H1 (cell line): ENCODE measurements at regions not wholly inside any gene's neighbourhood (a gene's known extent, or its start where the extent isn't known, plus 50 kb on each side); places are given as distances from the start of the nearest gene placed in this dataset.

Experiments
- CTCF ChIA-PET: fragments of 300-600 bp; sonication (Branson Sonifier 250); formaldehyde crosslinking; loops from one replicate; lab custom pipeline; 2021; ENCODE audit not compliant: partially characterized antibody; lab: Charles Lee
- POLR2A ChIA-PET: fragments of 300-600 bp; sonication (Branson Sonifier 250); formaldehyde crosslinking; loops from one replicate; lab custom pipeline; 2021; ENCODE audit warnings: inconsistent platforms; ENCODE audit not compliant: partially characterized antibody; lab: Charles Lee
- DNase-seq, 2 experiments: peaks; one replicate each; pipeline versions ENCODE4 v3.0.0 to v3.0.0-alpha.2; 2010 to 2022; ENCODE audit warnings: low spot score in 2 of 2, low read depth in 1 of 2, mixed read lengths in 1 of 2
- FAIRE-seq: peaks from 2 replicates; lab custom pipeline; 2011; peaks lifted over from hg19 to GRCh38; lab: Jason Lieb, UNC
- H2AFZ ChIP-seq: 2 replicates; pipeline ENCODE4 v1.8.1; 2012; ENCODE audit warnings: low read length, inconsistent platforms
- H2AK5ac ChIP-seq: 2 replicates; pipeline ENCODE4 v1.6.1; 2013; ENCODE audit warnings: low read depth, low read length
- H2BK120ac ChIP-seq: replicated peaks from 2 replicates; pipeline ENCODE3; 2013; ENCODE audit warnings: low read depth, low read length, inconsistent platforms
- H2BK12ac ChIP-seq: 2 replicates; pipeline ENCODE4 v1.6.1; 2013; ENCODE audit warnings: low read depth, low read length
- H2BK15ac ChIP-seq: 2 replicates; pipeline ENCODE4 v1.6.1; 2013; ENCODE audit warnings: low read length
- H2BK20ac ChIP-seq: 2 replicates; pipeline ENCODE4 v1.6.1; 2013; ENCODE audit warnings: low read length
- H2BK5ac ChIP-seq: 2 replicates; pipeline ENCODE4 v1.6.1; 2013; ENCODE audit warnings: low read depth, low read length
- H3K14ac ChIP-seq: 2 replicates; pipeline ENCODE4 v1.6.1; 2013; ENCODE audit warnings: inconsistent platforms; ENCODE audit not compliant: insufficient read length
- H3K18ac ChIP-seq: 2 replicates; pipeline ENCODE4 v1.6.1; 2013; ENCODE audit warnings: low read length; ENCODE audit errors: extremely low read depth
- H3K23ac ChIP-seq: 2 replicates; pipeline ENCODE4 v1.6.1; 2013; ENCODE audit warnings: inconsistent platforms; ENCODE audit not compliant: insufficient read length
- H3K23me2 ChIP-seq: 2 replicates; pipeline ENCODE4 v1.6.1; 2013; ENCODE audit warnings: low read depth, low read length
- H3K27ac ChIP-seq: 2 replicates; pipeline ENCODE4 v1.6.1; 2011; ENCODE audit warnings: low read depth, low read length, inconsistent platforms
- H3K27me3 ChIP-seq, 4 experiments: replicated peaks in 1 of 4; 1 replicate in 1 of 4; 2 replicates in 3 of 4; pipeline versions ENCODE4 v1.6.1 to v1.8.1; 2011 to 2013; ENCODE audit warnings: low read length in 3 of 4, mild to moderate bottlenecking in 3 of 4, inconsistent platforms in 2 of 4, mixed read lengths in 2 of 4, moderate library complexity in 1 of 4; ENCODE audit not compliant: control insufficient read depth in 3 of 4, insufficient read depth in 3 of 4; ENCODE audit errors: extremely low read depth in 1 of 4
- H3K36me3 ChIP-seq, 4 experiments: 2 replicates each; pipeline versions ENCODE4 v1.6.1 to v1.8.1; 2011 to 2013; ENCODE audit warnings: mild to moderate bottlenecking in 4 of 4, low read length in 3 of 4, moderate library complexity in 2 of 4, control low read depth in 1 of 4, inconsistent platforms in 1 of 4; ENCODE audit not compliant: insufficient read depth in 4 of 4, control insufficient read depth in 2 of 4
- H3K4ac ChIP-seq: replicated peaks from 2 replicates; pipeline ENCODE3; 2013; ENCODE audit warnings: low read length, low read depth, mixed read lengths, inconsistent platforms; ENCODE audit not compliant: insufficient read length
- H3K4me1 ChIP-seq, 4 experiments: replicated peaks in 1 of 4; 1 replicate in 1 of 4; 2 replicates in 3 of 4; pipeline versions ENCODE4 v1.6.1 to v1.8.1; 2011 to 2013; ENCODE audit warnings: low read length in 3 of 4, inconsistent platforms in 2 of 4, mixed read lengths in 1 of 4; ENCODE audit not compliant: insufficient read depth in 4 of 4, control insufficient read depth in 3 of 4
- H3K4me2 ChIP-seq, 2 experiments: 2 replicates each; pipeline versions ENCODE4 v1.6.1 to v1.8.1; 2011 to 2013; ENCODE audit warnings: low read depth in 2 of 2, low read length in 2 of 2, control low read depth in 1 of 2, inconsistent platforms in 1 of 2, mild to moderate bottlenecking in 1 of 2; ENCODE audit not compliant: insufficient read depth in 1 of 2
- H3K4me3 ChIP-seq, 4 experiments: fragments of 200-600, 300-600 bp in 1 of 4; sonication (generic), shearing (Covaris generic), sonication (Bioruptor Twin) in 1 of 4; 2 replicates each; pipeline versions ENCODE4 v1.5.1 to v1.8.1; 2011 to 2016; ENCODE audit warnings: low read length in 4 of 4, low read depth in 3 of 4, control low read depth in 2 of 4, inconsistent platforms in 2 of 4, mild to moderate bottlenecking in 2 of 4, mixed read lengths in 1 of 4, moderate library complexity in 1 of 4; ENCODE audit not compliant: insufficient read depth in 2 of 4; ENCODE audit errors: extremely low read depth in 1 of 4
- H3K56ac ChIP-seq: replicated peaks from 2 replicates; pipeline ENCODE3; 2013; ENCODE audit warnings: low read depth, mild to moderate bottlenecking, mixed read lengths, low read length, inconsistent platforms; ENCODE audit not compliant: insufficient read length
- H3K79me1 ChIP-seq: 2 replicates; pipeline ENCODE4 v1.6.1; 2013; ENCODE audit warnings: low read depth, low read length, control low read depth
- H3K79me2 ChIP-seq, 2 experiments: 2 replicates each; pipeline versions ENCODE4 v1.6.1 to v1.8.1; 2012 to 2013; ENCODE audit warnings: low read length in 2 of 2, mild to moderate bottlenecking in 2 of 2, inconsistent platforms in 1 of 2; ENCODE audit not compliant: insufficient read depth in 2 of 2, control insufficient read depth in 1 of 2
- H3K9ac ChIP-seq, 4 experiments: replicated peaks in 1 of 4; 1 replicate in 1 of 4; 2 replicates in 3 of 4; pipeline versions ENCODE4 v1.6.1 to v1.8.1; 2011 to 2013; ENCODE audit warnings: low read depth in 3 of 4, low read length in 3 of 4, control low read depth in 2 of 4, mild to moderate bottlenecking in 2 of 4, moderate library complexity in 2 of 4, inconsistent platforms in 1 of 4; ENCODE audit errors: extremely low read depth in 1 of 4
- H3K9me3 ChIP-seq, 2 experiments: 2 replicates each; pipeline versions ENCODE4 v1.6.1 to v1.8.1; 2012 to 2013; ENCODE audit warnings: mild to moderate bottlenecking in 2 of 2, moderate library complexity in 2 of 2, control low read depth in 1 of 2, inconsistent platforms in 1 of 2, low read depth in 1 of 2, low read length in 1 of 2, mixed read lengths in 1 of 2; ENCODE audit not compliant: insufficient read depth in 2 of 2
- H4K20me1 ChIP-seq, 2 experiments: replicated peaks in 1 of 2; 2 replicates each; pipeline versions ENCODE3 to v1.8.1; 2011 to 2013; ENCODE audit warnings: inconsistent platforms in 2 of 2, low read length in 2 of 2, mild to moderate bottlenecking in 1 of 2; ENCODE audit not compliant: insufficient read depth in 2 of 2, control insufficient read depth in 1 of 2
- H4K5ac ChIP-seq: 2 replicates; pipeline ENCODE4 v1.6.1; 2013; ENCODE audit warnings: low read length, low read depth, mixed read lengths, inconsistent platforms; ENCODE audit not compliant: insufficient read length
- H4K8ac ChIP-seq: 2 replicates; pipeline ENCODE4 v1.8.0; 2013; ENCODE audit warnings: mild to moderate bottlenecking, moderate library complexity, low read length, inconsistent platforms; ENCODE audit not compliant: insufficient read depth; ENCODE audit errors: extremely low read depth
- H4K91ac ChIP-seq: replicated peaks from 2 replicates; pipeline ENCODE3; 2013; ENCODE audit warnings: low read length, mixed read lengths, inconsistent platforms; ENCODE audit not compliant: insufficient read length
- BCL11A ChIP-seq, 2 experiments: IDR thresholded peaks; one replicate each; pipeline ENCODE4 v1.6.1; 2011; ENCODE audit warnings: low read depth in 2 of 2, low read length in 2 of 2, mild to moderate bottlenecking in 2 of 2
- BRCA1 ChIP-seq: IDR thresholded peaks from 2 replicates; pipeline ENCODE4 v1.6.1; 2012; ENCODE audit warnings: low read depth, low read length, improper control_type of control experiment
- CEBPB ChIP-seq: IDR thresholded peaks from 2 replicates; pipeline ENCODE4 v1.6.1; 2012; ENCODE audit warnings: low read depth, low read length
- CREB1 ChIP-seq: IDR thresholded peaks from 2 replicates; pipeline ENCODE4 v1.6.1; 2012; ENCODE audit warnings: inconsistent platforms
- CTBP2 ChIP-seq: IDR thresholded peaks from 2 replicates; pipeline ENCODE4 v1.7.0; 2011; ENCODE audit warnings: borderline replicate concordance, mild to moderate bottlenecking, moderate library complexity, mixed read lengths, low read length; ENCODE audit not compliant: insufficient read depth, insufficient read length
- CTCF ChIP-seq, 3 experiments: IDR thresholded peaks; 1 replicate in 2 of 3; 2 replicates in 1 of 3; pipeline versions ENCODE4 v1.5.1 to v1.6.1; 2011; ENCODE audit warnings: low read length in 3 of 3, mild to moderate bottlenecking in 3 of 3, inconsistent platforms in 2 of 3, low read depth in 1 of 3, moderate library complexity in 1 of 3; ENCODE audit not compliant: insufficient read depth in 1 of 3; ENCODE audit errors: control extremely low read depth in 1 of 3
- GTF2F1 ChIP-seq: IDR thresholded peaks from 2 replicates; pipeline ENCODE4 v1.6.1; 2012; ENCODE audit warnings: low read depth, low read length, improper control_type of control experiment, borderline replicate concordance
- HDAC6 ChIP-seq: IDR thresholded peaks from one replicate; pipeline ENCODE4 v1.7.1; 2012; ENCODE audit warnings: low read depth, mild to moderate bottlenecking, inconsistent platforms, low read length, moderate library complexity
- MAFK ChIP-seq: IDR thresholded peaks from 2 replicates; pipeline ENCODE4 v1.6.1; 2012; ENCODE audit warnings: low read depth, mild to moderate bottlenecking, improper control_type of control experiment, low read length
- SIX5 ChIP-seq: IDR thresholded peaks from 2 replicates; pipeline ENCODE4 v1.6.1; 2011; ENCODE audit warnings: mild to moderate bottlenecking, low read depth, low read length
- SP4 ChIP-seq: IDR thresholded peaks from 2 replicates; pipeline ENCODE4 v1.6.1; 2012; ENCODE audit warnings: low read length, inconsistent platforms
- SUZ12 ChIP-seq: fragments of 200-600 bp; sonication (generic); IDR thresholded peaks from 2 replicates; pipeline ENCODE4 v1.6.1; 2012; ENCODE audit warnings: mild to moderate bottlenecking, inconsistent platforms, low read length, moderate library complexity, mixed read lengths
- TCF12 ChIP-seq: IDR thresholded peaks from 2 replicates; pipeline ENCODE4 v1.6.1; 2011; ENCODE audit warnings: low read depth, mild to moderate bottlenecking, low read length
- TF ChIP-seq, protein P1 (sequence below): IDR thresholded peaks from 2 replicates; pipeline ENCODE4 v1.6.1; 2011; ENCODE audit warnings: low read length, improper control_type of control experiment

- DNase-seq (no peak), FAIRE-seq (no peak)
- ChIA-PET POLR2A (no interaction called here), CTCF (interaction anchor here (0.9 kb wide), 1 partner anchor 14 kb away, joined by 3 read pairs; no protein-coding TSS in a partner anchor)
- Histone ChIP-seq H3K9me3 (no peaks in the 10 kb centered on the region), H3K27me3 (no peaks in the 10 kb centered on the region), H2AFZ (no peak overlapping the region), H2BK5ac (no peak overlapping the region), H3K4ac (no peak overlapping the region), H2BK20ac (no peak overlapping the region), H3K23ac (no peak overlapping the region), H4K5ac (no peak overlapping the region), H3K23me2 (no peaks in the 10 kb centered on the region), H3K9ac (no peak overlapping the region), H3K56ac (no peak overlapping the region), H3K27ac (no peak overlapping the region), H3K4me1 (no peaks in the 10 kb centered on the region), H3K4me2 (no peak overlapping the region), H3K18ac (no peak overlapping the region), H3K79me2 (no peaks in the 10 kb centered on the region), H4K20me1 (no peaks in the 10 kb centered on the region), H4K8ac (no peak overlapping the region), H4K91ac (no peak overlapping the region), H3K79me1 (no peaks in the 10 kb centered on the region), H3K14ac (no peak overlapping the region), H3K36me3 (no peaks in the 10 kb centered on the region), H2BK12ac (no peak overlapping the region), H3K4me3 (no peak overlapping the region), H2AK5ac (no peak overlapping the region), H2BK120ac (no peak overlapping the region), H2BK15ac (no peak overlapping the region)
- TF ChIP-seq, protein P1, sequence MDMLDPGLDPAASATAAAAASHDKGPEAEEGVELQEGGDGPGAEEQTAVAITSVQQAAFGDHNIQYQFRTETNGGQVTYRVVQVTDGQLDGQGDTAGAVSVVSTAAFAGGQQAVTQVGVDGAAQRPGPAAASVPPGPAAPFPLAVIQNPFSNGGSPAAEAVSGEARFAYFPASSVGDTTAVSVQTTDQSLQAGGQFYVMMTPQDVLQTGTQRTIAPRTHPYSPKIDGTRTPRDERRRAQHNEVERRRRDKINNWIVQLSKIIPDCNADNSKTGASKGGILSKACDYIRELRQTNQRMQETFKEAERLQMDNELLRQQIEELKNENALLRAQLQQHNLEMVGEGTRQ, result no peak
- TF ChIP-seq SUZ12 (no peak), SIX5 (no peak), SP4 (no peak), TCF12 (no peak), BRCA1 (no peak), GTF2F1 (no peak), CTCF (IDR thresholded peaks at IDR 0.05; ENCODE audit: control extremely low read depth in 1 of 3, insufficient read depth in 1 of 3, low read depth in 1 of 3, low read length in 3 of 3) (no peak), HDAC6 (no peak), CTBP2 (no peak), BCL11A (IDR thresholded peaks at IDR 0.05; ENCODE audit: low read depth in 2 of 2, low read length in 2 of 2) (no peak), CREB1 (no peak), MAFK (no peak), CEBPB (no peak)
Measured at GRCh38 chr6:126475449-126475848, 135.5 kb downstream of the CENPW start.
